HEK293T (cell line): ENCODE measurements at regions not wholly inside any gene's neighbourhood (a gene's known extent, or its start where the extent isn't known, plus 50 kb on each side); places are given as distances from the start of the nearest gene placed in this dataset.

ENCODE experiments used
- BHLHE40 ChIP-seq: fragments of 450-650 bp; IDR thresholded peaks from 2 replicates; pipeline ENCODE4 v1.6.1; 2016; ENCODE audit warnings: mild to moderate bottlenecking, moderate library complexity, borderline replicate concordance
- FOXA1 ChIP-seq: fragments of 450-650 bp; IDR thresholded peaks from 2 replicates; pipeline ENCODE4 v1.6.1; 2016; ENCODE audit warnings: mild to moderate bottlenecking
- FOXK2 ChIP-seq: fragments of 450-650 bp; IDR thresholded peaks from 2 replicates; pipeline ENCODE4 v1.6.1; 2016; ENCODE audit warnings: mild to moderate bottlenecking
- FOXM1 ChIP-seq: fragments of 450-650 bp; IDR thresholded peaks from 2 replicates; pipeline ENCODE4 v1.6.1; 2017; ENCODE audit warnings: mild to moderate bottlenecking, borderline replicate concordance
- HDGF ChIP-seq: fragments of 450-650 bp; IDR thresholded peaks from 2 replicates; pipeline ENCODE4 v1.6.1; 2017; ENCODE audit warnings: antibody characterized with exemption, borderline replicate concordance
- LEF1 ChIP-seq: fragments of 450-650 bp; IDR thresholded peaks from 2 replicates; pipeline ENCODE4 v1.6.1; 2017; ENCODE audit warnings: mild to moderate bottlenecking, borderline replicate concordance
- PKNOX1 ChIP-seq: fragments of 450-650 bp; IDR thresholded peaks from 2 replicates; pipeline ENCODE4 v1.6.1; 2016
- SP1 ChIP-seq: fragments of 450-650 bp; IDR thresholded peaks from 2 replicates; pipeline ENCODE4 v1.6.1; 2017
- SUZ12 ChIP-seq: fragments of 450-650 bp; IDR thresholded peaks from 2 replicates; pipeline ENCODE4 v1.6.1; 2016; ENCODE audit warnings: mild to moderate bottlenecking
- TARDBP ChIP-seq: fragments of 450-650 bp; IDR thresholded peaks from 2 replicates; pipeline ENCODE4 v1.6.1; 2016

- TF ChIP-seq LEF1 (no peak), FOXK2 (no peak), FOXA1 (no peak), TARDBP (no peak), BHLHE40 (no peak), PKNOX1 (no peak), SP1 (no peak), SUZ12 (no peak), HDGF (no peak), FOXM1 (no peak)
Measured at GRCh38 chr14:41051801-41052200, 554.9 kb upstream of the LRFN5 start.
